Hepatocyte (in vitro differentiated cells): ENCODE measurements at regions not wholly inside any gene's neighbourhood (a gene's known extent, or its start where the extent isn't known, plus 50 kb on each side); places are given as distances from the start of the nearest gene placed in this dataset.

ENCODE experiments used
- DNase-seq: peaks from one replicate; pipeline ENCODE4 v3.0.0-alpha.2; 2016; ENCODE audit warnings: low spot score
- H2AFZ ChIP-seq: fragments of 200-600 bp; sonication (generic); 2 replicates; pipeline ENCODE4 v1.6.0; 2016; ENCODE audit warnings: antibody characterized with exemption, mild to moderate bottlenecking
- H3K27ac ChIP-seq: fragments of 200-600 bp; sonication (generic); 2 replicates; pipeline ENCODE4 v1.5.1; 2016; ENCODE audit warnings: mild to moderate bottlenecking
- H3K27me3 ChIP-seq: fragments of 200-600 bp; sonication (generic); 2 replicates; pipeline ENCODE4 v1.6.1; 2016
- H3K36me3 ChIP-seq: fragments of 200-600 bp; sonication (generic); replicated peaks from 2 replicates; pipeline ENCODE4 v1.5.1; 2016; ENCODE audit warnings: low read depth; ENCODE audit not compliant: insufficient read depth
- H3K4me1 ChIP-seq: fragments of 200-600 bp; sonication (generic); 2 replicates; pipeline ENCODE4 v1.5.1; 2016; ENCODE audit warnings: mild to moderate bottlenecking, moderate library complexity; ENCODE audit not compliant: insufficient read depth
- H3K4me2 ChIP-seq: fragments of 200-600 bp; sonication (generic); 2 replicates; pipeline ENCODE4 v1.6.0; 2016
- H3K4me3 ChIP-seq: fragments of 200-600 bp; sonication (generic); 2 replicates; pipeline ENCODE4 v1.5.1; 2016; ENCODE audit warnings: mild to moderate bottlenecking
- H3K79me2 ChIP-seq: fragments of 200-600 bp; sonication (generic); 2 replicates; pipeline ENCODE4 v1.6.0; 2017; ENCODE audit warnings: mild to moderate bottlenecking
- H3K9me2 ChIP-seq: fragments of 200-600 bp; sonication (generic); replicated peaks from 2 replicates; pipeline ENCODE4 v1.6.0; 2017; ENCODE audit warnings: mild to moderate bottlenecking; ENCODE audit not compliant: insufficient read depth
- H3K9me3 ChIP-seq: fragments of 200-600 bp; sonication (generic); 2 replicates; pipeline ENCODE4 v1.5.1; 2016; ENCODE audit warnings: low read depth, mild to moderate bottlenecking
- H4K20me1 ChIP-seq: fragments of 200-600 bp; sonication (generic); 2 replicates; pipeline ENCODE4 v1.6.0; 2016; ENCODE audit warnings: mild to moderate bottlenecking; ENCODE audit not compliant: insufficient read depth, poor library complexity, severe bottlenecking
- CTCF ChIP-seq: fragments of 200-600 bp; sonication (generic); IDR thresholded peaks from 2 replicates; pipeline ENCODE4 v1.5.1; 2016; ENCODE audit warnings: antibody characterized with exemption, mild to moderate bottlenecking; ENCODE audit not compliant: poor library complexity
- EZH2 ChIP-seq: fragments of 200-600 bp; sonication (generic); IDR thresholded peaks from 2 replicates; pipeline ENCODE4 v1.6.1; 2016; ENCODE audit warnings: antibody characterized with exemption, mild to moderate bottlenecking, borderline replicate concordance
- EZH2phosphoT487 ChIP-seq: fragments of 200-600 bp; sonication (generic); IDR thresholded peaks from one replicate; pipeline ENCODE4 v1.6.1; 2018; ENCODE audit warnings: antibody characterized with exemption, mild to moderate bottlenecking, low read depth, moderate library complexity; ENCODE audit not compliant: unreplicated experiment, severe bottlenecking
- WGBS: methylation state at CpG from one replicate; pipeline ENCODE4 v1.1.6; 2016; ENCODE audit warnings: low lambda C conversion rate; ENCODE audit errors: missing lambda C conversion rate; 5-methylcytosine and 5-hydroxymethylcytosine counted together

- Histone ChIP-seq H3K4me1 (no peaks in the 10 kb centered on the region), H3K27ac (no peak overlapping the region), H3K4me3 (no peak overlapping the region), H3K79me2 (no peaks in the 10 kb centered on the region), H3K27me3 (no peaks in the 10 kb centered on the region), H2AFZ (no peak overlapping the region), H3K9me2 (no peaks in the 10 kb centered on the region), H3K4me2 (no peak overlapping the region), H3K9me3 (no peaks in the 10 kb centered on the region), H3K36me3 (no peaks in the 10 kb centered on the region), H4K20me1 (no peaks in the 10 kb centered on the region)
- no peak for DNase-seq
- TF ChIP-seq EZH2phosphoT487 (no peak), EZH2 (no peak), CTCF (no peak)
Measured at GRCh38 chr4:148530114-148530513, 87.9 kb upstream of the NR3C2 start.

GRCh38 chr4:148527571-148527970 lies 85.4 kb upstream of the NR3C2 start:
- no peak overlapping the region for H3K4me3 ChIP-seq
- H4K20me1 ChIP-seq, result no peaks in the 10 kb centered on the region
- no peak for DNase-seq
- H3K79me2 ChIP-seq, result no peaks in the 10 kb centered on the region
- no peaks in the 10 kb centered on the region for H3K4me1 ChIP-seq
- no peak overlapping the region for H3K27ac ChIP-seq
- no peaks in the 10 kb centered on the region for H3K36me3 ChIP-seq
- H3K4me2 ChIP-seq, result no peak overlapping the region
- no peaks in the 10 kb centered on the region for H3K9me2 ChIP-seq
- H2AFZ ChIP-seq, result no peak overlapping the region
- H3K27me3 ChIP-seq, result no peaks in the 10 kb centered on the region
- no peaks in the 10 kb centered on the region for H3K9me3 ChIP-seq
- no peak for TF ChIP-seq EZH2
- no peak for TF ChIP-seq CTCF
- no peak for TF ChIP-seq EZH2phosphoT487

- WGBS, result 84% methylated on average over 4 of the region's 4 CpGs
Measured at GRCh38 chr4:148522995-148523394, 80.8 kb upstream of the NR3C2 start.

More at GRCh38 chr4:148522995-148523394, 80.8 kb upstream of the NR3C2 start:
- Histone ChIP-seq H3K27ac (no peak overlapping the region), H3K36me3 (no peaks in the 10 kb centered on the region), H3K79me2 (no peaks in the 10 kb centered on the region), H3K9me3 (no peaks in the 10 kb centered on the region), H3K9me2 (no peaks in the 10 kb centered on the region), H3K27me3 (no peaks in the 10 kb centered on the region), H4K20me1 (no peaks in the 10 kb centered on the region), H3K4me3 (no peak overlapping the region), H3K4me2 (no peak overlapping the region), H3K4me1 (no peaks in the 10 kb centered on the region), H2AFZ (no peak overlapping the region)
- no peak for TF ChIP-seq EZH2phosphoT487
- no peak for TF ChIP-seq EZH2
- no peak for TF ChIP-seq CTCF
- no peak for DNase-seq
